Tibial nerve (tissue), 4 donors: ENCODE measurements at regions not wholly inside any gene's neighbourhood (a gene's known extent, or its start where the extent isn't known, plus 50 kb on each side); places are given as distances from the start of the nearest gene placed in this dataset.
"Not testable (repeated sequence)": the region's sequence is repeated elsewhere in the genome, so short reads cannot be mapped to it uniquely, and the experiment has no call there.

Experiments used
- DNase-seq, 2 donors: peaks; one replicate each; pipeline ENCODE4 v3.0.0-alpha.2; 2019; ENCODE audit warnings: low spot score in 2 of 2
- H3K27ac ChIP-seq, 4 donors: fragments of 200-600 bp; sonication (generic) in 3 of 4; one replicate each; pipeline ENCODE4 v1.5.1; 2017 to 2019; ENCODE audit warnings: mild to moderate bottlenecking in 1 of 4
- H3K27me3 ChIP-seq, 2 donors: fragments of 200-600 bp; sonication (generic) in 1 of 2; one replicate each; pipeline versions ENCODE4 v1.5.1 to v1.6.0; 2017 to 2019
- H3K36me3 ChIP-seq, 3 donors: fragments of 200-600 bp; sonication (generic); one replicate each; pipeline ENCODE4 v1.5.1; 2018 to 2019
- H3K4me1 ChIP-seq, 4 donors: fragments of 200-600 bp; sonication (generic) in 3 of 4; one replicate each; pipeline ENCODE4 v1.5.1; 2017 to 2019
- H3K4me3 ChIP-seq, 4 donors: fragments of 200-600 bp; sonication (generic) in 3 of 4; one replicate each; pipeline ENCODE4 v1.5.1; 2017 to 2019; ENCODE audit warnings: mild to moderate bottlenecking in 1 of 4, moderate library complexity in 1 of 4
- H3K9me3 ChIP-seq, 4 donors: fragments of 200-600 bp; sonication (generic) in 3 of 4; one replicate each; pipeline ENCODE4 v1.5.1; 2017 to 2019
- EP300 ChIP-seq, 2 donors: sonication (generic); formaldehyde crosslinking; IDR thresholded peaks; one replicate each; pipeline ENCODE4 v1.6.1; 2017; ENCODE audit warnings: antibody characterized with exemption in 2 of 2, mild to moderate bottlenecking in 1 of 2
- POLR2A ChIP-seq, 2 donors: fragments of 450-650 bp; IDR thresholded peaks; one replicate each; pipeline ENCODE4 v1.6.1; 2017; ENCODE audit warnings: antibody characterized with exemption in 2 of 2, mild to moderate bottlenecking in 2 of 2, moderate library complexity in 2 of 2
- WGBS, 2 donors: methylation state at CpG; one replicate each; pipeline ENCODE4 v1.1.5; 2018; 5-methylcytosine and 5-hydroxymethylcytosine counted together
- TF ChIP-seq, protein P1 (sequence below), 5 experiments: fragments of 200-600 bp in 3 of 5; fragments of 450-650 bp in 2 of 5; sonication (generic) in 3 of 5; IDR thresholded peaks; one replicate each; pipeline ENCODE4 v1.5.1; 2016 to 2019; ENCODE audit warnings: antibody characterized with exemption in 5 of 5, mild to moderate bottlenecking in 3 of 5, moderate library complexity in 2 of 5

DNA sequence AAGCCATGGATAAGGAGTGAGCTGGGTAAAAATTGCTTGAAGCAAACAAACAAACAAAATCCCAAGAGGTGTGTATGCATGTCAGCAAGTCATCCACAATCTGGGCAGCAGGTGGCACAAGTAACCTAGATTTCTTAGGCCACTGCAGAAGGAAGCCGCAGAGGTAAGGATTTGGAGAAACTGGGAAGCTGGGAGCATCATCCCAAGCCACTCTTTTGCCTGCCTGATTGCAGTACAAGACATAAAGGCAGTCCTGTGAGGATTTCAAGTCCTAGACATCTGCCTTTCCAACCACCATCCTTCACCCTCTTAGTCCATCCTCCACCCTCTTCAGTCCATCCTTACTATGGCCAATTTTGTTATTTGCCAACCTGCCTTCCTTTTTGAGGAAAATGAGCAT lies 67.2 kb upstream of the BMAL1 start:
- no peaks in the 10 kb centered on the region for H3K36me3 ChIP-seq
- TF ChIP-seq POLR2A (IDR thresholded peaks at IDR 0.05) = no peak
- TF ChIP-seq, protein P1, sequence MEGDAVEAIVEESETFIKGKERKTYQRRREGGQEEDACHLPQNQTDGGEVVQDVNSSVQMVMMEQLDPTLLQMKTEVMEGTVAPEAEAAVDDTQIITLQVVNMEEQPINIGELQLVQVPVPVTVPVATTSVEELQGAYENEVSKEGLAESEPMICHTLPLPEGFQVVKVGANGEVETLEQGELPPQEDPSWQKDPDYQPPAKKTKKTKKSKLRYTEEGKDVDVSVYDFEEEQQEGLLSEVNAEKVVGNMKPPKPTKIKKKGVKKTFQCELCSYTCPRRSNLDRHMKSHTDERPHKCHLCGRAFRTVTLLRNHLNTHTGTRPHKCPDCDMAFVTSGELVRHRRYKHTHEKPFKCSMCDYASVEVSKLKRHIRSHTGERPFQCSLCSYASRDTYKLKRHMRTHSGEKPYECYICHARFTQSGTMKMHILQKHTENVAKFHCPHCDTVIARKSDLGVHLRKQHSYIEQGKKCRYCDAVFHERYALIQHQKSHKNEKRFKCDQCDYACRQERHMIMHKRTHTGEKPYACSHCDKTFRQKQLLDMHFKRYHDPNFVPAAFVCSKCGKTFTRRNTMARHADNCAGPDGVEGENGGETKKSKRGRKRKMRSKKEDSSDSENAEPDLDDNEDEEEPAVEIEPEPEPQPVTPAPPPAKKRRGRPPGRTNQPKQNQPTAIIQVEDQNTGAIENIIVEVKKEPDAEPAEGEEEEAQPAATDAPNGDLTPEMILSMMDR (IDR thresholded peaks at IDR 0.05) = peak; percentile 38 to 83 (median 56)
- no peak for TF ChIP-seq EP300 (IDR thresholded peaks at IDR 0.05)
- H3K27me3 ChIP-seq = no peaks in the 10 kb centered on the region
- H3K4me3 ChIP-seq = no peak overlapping the region
- H3K27ac ChIP-seq = peak overlapping the region in 2 of 4 donors; percentile 85 to 88
- DNase-seq = peak; percentile 42 to 71
- 17 to 20% methylated on average over 1 of the region's 1 CpG for WGBS, 2 donors
- H3K4me1 ChIP-seq = peaks cover 0 to 53% (median 28%) of the 10 kb centered on the region in 4 donors
- H3K9me3 ChIP-seq = no peaks in the 10 kb centered on the region

DNA sequence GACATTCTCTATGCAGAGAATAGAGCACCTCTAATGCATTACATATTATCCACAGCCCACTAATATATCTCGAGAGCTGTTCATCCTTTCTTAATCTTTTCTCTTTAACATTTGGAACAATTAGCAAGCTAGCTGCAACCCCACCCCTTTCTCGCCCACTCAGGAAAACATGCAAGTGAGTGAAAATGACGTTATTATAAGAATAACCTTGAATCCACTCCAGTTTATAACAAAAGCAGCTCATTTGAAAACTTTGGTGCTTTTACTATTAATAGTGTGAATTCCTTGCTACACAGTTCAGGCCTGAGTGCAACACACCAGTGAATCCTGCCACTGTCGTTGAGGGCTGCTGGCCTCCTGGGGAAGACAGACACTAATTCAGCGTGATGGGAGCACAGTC lies 63.3 kb upstream of the BMAL1 start:
- WGBS, 2 donors = 20 to 27% methylated on average over 5 of the region's 5 CpGs
- TF ChIP-seq, protein P1 (IDR thresholded peaks at IDR 0.05) = no peak
- Histone ChIP-seq H3K27me3 (no peaks in the 10 kb centered on the region), H3K27ac (peak overlapping the region; percentile 17 to 83 (median 46)), H3K4me1 (peaks cover 0 to 28% (median 14%) of the 10 kb centered on the region in 4 donors), H3K36me3 (no peaks in the 10 kb centered on the region), H3K9me3 (no peaks in the 10 kb centered on the region), H3K4me3 (no peak overlapping the region)
- DNase-seq = no peak

DNA sequence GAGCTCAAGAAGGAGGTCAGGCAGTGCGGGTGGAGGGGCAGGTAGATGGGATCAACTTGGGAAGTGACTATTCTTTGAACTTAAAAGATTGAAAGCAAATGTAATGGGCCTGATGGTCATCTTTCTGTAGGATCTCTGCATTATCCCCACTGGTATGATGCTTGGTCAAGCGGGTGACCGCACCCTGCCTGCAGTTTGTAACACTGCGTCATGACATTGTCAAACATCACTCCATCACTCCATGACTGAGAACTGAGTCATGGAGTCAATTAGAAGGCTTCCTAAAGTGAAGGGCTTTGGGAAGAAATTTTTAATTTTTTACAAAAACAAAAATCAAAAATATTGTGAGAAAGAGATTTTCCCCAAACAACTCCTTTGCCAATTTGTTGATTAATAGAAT lies 62.4 kb upstream of the BMAL1 start:
- no peak overlapping the region for H3K4me3 ChIP-seq
- H3K9me3 ChIP-seq = no peaks in the 10 kb centered on the region
- peaks cover 0 to 21% (median 11%) of the 10 kb centered on the region in 4 donors for H3K4me1 ChIP-seq
- WGBS, 2 donors = 82 to 83% methylated on average over 4 of the region's 4 CpGs
- H3K36me3 ChIP-seq = no peaks in the 10 kb centered on the region
- peak overlapping the region in 3 of 4 donors; percentile 17 to 83 (median 71) for H3K27ac ChIP-seq
- TF ChIP-seq, protein P1 (IDR thresholded peaks at IDR 0.05) = no peak
- no peak for TF ChIP-seq POLR2A (IDR thresholded peaks at IDR 0.05)
- TF ChIP-seq EP300 (IDR thresholded peaks at IDR 0.05) = no peak
- no peak for DNase-seq
- no peaks in the 10 kb centered on the region for H3K27me3 ChIP-seq

DNA sequence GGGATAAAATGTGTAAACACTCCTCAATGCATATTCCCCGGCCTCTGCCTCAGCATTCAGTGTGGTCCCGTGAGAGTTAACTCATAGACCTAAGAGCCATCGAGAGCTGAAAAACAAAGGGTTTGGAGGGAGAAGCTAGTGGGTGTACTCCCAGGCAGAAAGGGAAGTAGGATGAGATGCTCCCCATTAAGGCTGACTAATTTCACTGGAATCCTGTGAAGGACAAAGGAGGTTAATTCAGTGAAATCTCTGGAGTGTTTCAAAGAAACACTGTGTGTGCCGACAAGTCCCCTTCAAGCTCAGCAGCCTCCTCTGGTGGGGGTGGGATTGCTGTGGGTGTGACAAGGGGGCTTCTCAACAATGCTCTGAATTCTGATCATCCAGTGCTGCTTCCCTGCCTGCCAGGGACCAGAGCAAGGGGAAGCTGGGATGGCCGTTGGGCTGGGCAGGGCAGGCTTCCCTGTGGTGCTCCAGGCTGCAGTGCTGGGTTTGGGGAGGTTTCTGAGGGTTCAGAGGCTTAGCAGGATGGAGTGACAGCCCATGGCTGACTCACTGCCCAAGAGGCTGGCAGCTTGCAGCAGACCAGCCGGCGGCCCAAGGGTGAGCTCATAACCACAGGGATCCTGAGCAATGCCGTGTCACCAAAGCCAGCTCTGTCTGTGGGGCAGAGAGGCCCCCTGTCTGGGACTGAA lies 61.4 kb upstream of the BMAL1 start:
- 38% methylated on average over 7 to 8 of the region's 8 CpGs for WGBS, 2 donors
- peak overlapping the region; percentile 18 to 83 (median 45) for H3K27ac ChIP-seq
- TF ChIP-seq, protein P1 (IDR thresholded peaks at IDR 0.05) = no peak
- no peak for TF ChIP-seq POLR2A (IDR thresholded peaks at IDR 0.05)
- no peak for TF ChIP-seq EP300 (IDR thresholded peaks at IDR 0.05)

DNA sequence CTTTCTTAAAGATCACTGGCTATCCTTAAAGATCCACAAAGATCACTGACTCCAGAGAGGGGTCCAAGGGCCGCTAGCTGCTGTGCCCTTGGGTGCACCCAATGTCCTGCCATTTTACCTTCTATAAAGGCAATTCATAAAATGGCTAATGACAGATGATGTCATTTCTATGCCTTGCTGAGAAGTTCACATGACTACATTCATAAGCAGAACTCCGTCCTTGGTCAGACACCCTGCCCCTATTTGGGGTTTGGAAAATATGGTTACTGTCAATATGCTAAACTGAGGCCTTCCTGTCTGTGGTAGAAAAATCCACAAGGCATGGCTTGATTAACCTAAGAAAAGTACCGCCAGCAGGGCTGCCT lies 60.9 kb upstream of the BMAL1 start:
- H3K27me3 ChIP-seq = no peaks in the 10 kb centered on the region
- no peak for DNase-seq
- 55 to 69% methylated on average over 3 of the region's 3 CpGs for WGBS, 2 donors
- TF ChIP-seq, protein P1 (IDR thresholded peaks at IDR 0.05) = no peak
- no peak for TF ChIP-seq EP300 (IDR thresholded peaks at IDR 0.05)
- no peak for TF ChIP-seq POLR2A (IDR thresholded peaks at IDR 0.05)
- no peaks in the 10 kb centered on the region for H3K9me3 ChIP-seq
- H3K36me3 ChIP-seq = no peaks in the 10 kb centered on the region
- H3K4me3 ChIP-seq = no peak overlapping the region
- H3K4me1 ChIP-seq = peaks cover 0 to 19% (median 9%) of the 10 kb centered on the region in 4 donors
- H3K27ac ChIP-seq = peak overlapping the region; percentile 18 to 83 (median 45)

More for the DNA sequence above, 61.4 kb upstream of the BMAL1 start:
- DNase-seq = no peak
- Histone ChIP-seq H3K27me3 (no peaks in the 10 kb centered on the region), H3K36me3 (no peaks in the 10 kb centered on the region), H3K9me3 (no peaks in the 10 kb centered on the region), H3K4me3 (no peak overlapping the region), H3K4me1 (peaks cover 0 to 19% (median 9%) of the 10 kb centered on the region in 4 donors)

DNA sequence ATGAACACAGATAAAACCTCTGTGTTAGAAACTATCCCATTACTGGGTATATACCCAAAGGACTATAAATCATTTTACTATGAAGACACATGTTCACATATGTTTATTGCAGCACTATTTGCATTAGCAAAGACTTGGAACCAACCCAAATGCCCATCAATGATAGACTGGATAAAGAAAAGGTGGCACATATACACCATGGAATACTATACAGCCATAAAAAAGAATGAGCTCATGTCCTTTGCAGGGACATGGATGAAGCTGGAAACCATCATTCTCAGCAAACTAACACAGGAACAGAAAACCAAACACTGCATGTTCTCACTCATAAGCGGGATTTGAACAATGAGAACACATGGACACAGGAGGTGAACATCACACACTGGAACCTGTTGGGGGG lies 58.9 kb upstream of the BMAL1 start:
- H3K36me3 ChIP-seq, H3K27me3 ChIP-seq, H3K9me3 ChIP-seq, DNase-seq, H3K4me3 ChIP-seq: not testable (repeated sequence)
- H3K4me1 ChIP-seq = peaks cover 0 to 19% (median 9%) of the 10 kb centered on the region in 4 donors
- H3K27ac ChIP-seq = peak overlapping the region in 1 of 4 donors; percentile 83
- WGBS, 2 donors = 94 to 100% methylated on average over 1 of the region's 1 CpG
